ENCODE measurements at regions not wholly inside any gene's neighbourhood (a gene's known extent, or its start where the extent isn't known, plus 50 kb on each side); places are given as distances from the start of the nearest gene placed in this dataset.

GRCh38 chr17:22123536-22124281 is 431.4 kb downstream of the KCNJ18 start:
- TF ChIP-seq CTCF (IDR thresholded peaks at IDR 0.05): no peak
- no peak for TF ChIP-seq ZFX (IDR thresholded peaks at IDR 0.05; ENCODE audit: borderline replicate concordance)
